DMS153 (cell line): ENCODE measurements at regions not wholly inside any gene's neighbourhood (a gene's known extent, or its start where the extent isn't known, plus 50 kb on each side); places are given as distances from the start of the nearest gene placed in this dataset.
"Not testable (repeated sequence)": the region's sequence is repeated elsewhere in the genome, so short reads cannot be mapped to it uniquely, and the experiment has no call there.

Experiments
- DNase-seq: peaks from one replicate; lab custom pipeline; 2025; lab: John Stamatoyannopoulos, UW

- DNase-seq, result no peak
Measured at GRCh38 chrX:74251006-74251930, 52.7 kb upstream of the ZCCHC13 start.

- no peak for DNase-seq
Measured at GRCh38 chrX:74250574-74250973, 53.4 kb upstream of the ZCCHC13 start.

GRCh38 chrX:74249963-74250362 lies 54.0 kb upstream of the ZCCHC13 start:
- DNase-seq, result no peak

- no peak for DNase-seq
Measured at GRCh38 chrX:74248889-74249288, 55.1 kb upstream of the ZCCHC13 start.

- DNase-seq, result no peak
Measured at GRCh38 chrX:74246524-74246923, 57.5 kb upstream of the ZCCHC13 start.

- DNase-seq, result no peak
Measured at GRCh38 chrX:74242484-74243138, 61.4 kb upstream of the ZCCHC13 start.

GRCh38 chrX:74242050-74242449 lies 61.9 kb upstream of the ZCCHC13 start:
- no peak for DNase-seq

GRCh38 chrX:74238771-74239170 lies 65.2 kb upstream of the ZCCHC13 start:
- no peak for DNase-seq

GRCh38 chrX:74234818-74235217 lies 69.2 kb upstream of the ZCCHC13 start:
- DNase-seq, result no peak

- DNase-seq, result no peak
Measured at GRCh38 chrX:74232859-74233258, 71.1 kb upstream of the ZCCHC13 start.

GRCh38 chrX:74231625-74232024 lies 72.4 kb upstream of the ZCCHC13 start:
- no peak for DNase-seq

GRCh38 chrX:74230094-74230493 lies 73.9 kb upstream of the ZCCHC13 start:
- no peak for DNase-seq

GRCh38 chrX:74225111-74225510 lies 78.9 kb upstream of the ZCCHC13 start:
- no peak for DNase-seq

GRCh38 chrX:74220277-74220676 lies 83.7 kb upstream of the ZCCHC13 start:
- no peak for DNase-seq

GRCh38 chrX:74218895-74219294 lies 85.1 kb upstream of the ZCCHC13 start:
- DNase-seq, result no peak

- no peak for DNase-seq
Measured at GRCh38 chrX:74216421-74216820, 87.6 kb upstream of the ZCCHC13 start.

- DNase-seq, result no peak
Measured at GRCh38 chrX:74211911-74212310, 92.1 kb upstream of the ZCCHC13 start.

GRCh38 chrX:74207539-74207938 lies 96.4 kb upstream of the ZCCHC13 start:
- no peak for DNase-seq

GRCh38 chrX:74195605-74196004 lies 108.4 kb upstream of the ZCCHC13 start:
- DNase-seq, result no peak

- DNase-seq, result no peak
Measured at GRCh38 chrX:74195120-74195519, 108.9 kb upstream of the ZCCHC13 start.

GRCh38 chrX:74187211-74187610 lies 116.8 kb upstream of the ZCCHC13 start:
- DNase-seq, result no peak

GRCh38 chrX:74183047-74183446 lies 120.9 kb upstream of the ZCCHC13 start:
- DNase-seq, result not testable (repeated sequence)

GRCh38 chrX:74181976-74182375 lies 122.0 kb upstream of the ZCCHC13 start:
- not testable (repeated sequence) for DNase-seq
